Ishikawa (cell line): ENCODE measurements at regions not wholly inside any gene's neighbourhood (a gene's known extent, or its start where the extent isn't known, plus 50 kb on each side); places are given as distances from the start of the nearest gene placed in this dataset.

Source experiments
- CEBPB ChIP-seq: IDR thresholded peaks from 2 replicates; pipeline ENCODE4 v1.6.1; 2012
- CREB1 ChIP-seq: IDR thresholded peaks from 2 replicates; pipeline ENCODE4 v1.6.1; 2012; ENCODE audit warnings: low read depth
- EGR1 ChIP-seq: IDR thresholded peaks from 2 replicates; pipeline ENCODE4 v1.6.1; 2012
- EP300 ChIP-seq: IDR thresholded peaks from 2 replicates; pipeline ENCODE4 v1.6.1; 2012; ENCODE audit warnings: borderline replicate concordance
- FOXM1 ChIP-seq: IDR thresholded peaks from 2 replicates; pipeline ENCODE4 v1.6.1; 2012; ENCODE audit warnings: low read depth, borderline replicate concordance
- NFIC ChIP-seq: IDR thresholded peaks from 2 replicates; pipeline ENCODE4 v1.6.1; 2012
- RAD21 ChIP-seq: IDR thresholded peaks from 2 replicates; pipeline ENCODE4 v1.6.1; 2012; ENCODE audit warnings: low read depth
- TAF1 ChIP-seq: IDR thresholded peaks from 2 replicates; pipeline ENCODE4 v1.6.1; 2012; ENCODE audit warnings: low read depth, mild to moderate bottlenecking
- TCF12 ChIP-seq: IDR thresholded peaks from 2 replicates; pipeline ENCODE4 v1.6.1; 2012; ENCODE audit warnings: low read depth
- TEAD4 ChIP-seq: IDR thresholded peaks from 2 replicates; pipeline ENCODE4 v1.6.1; 2012
- USF1 ChIP-seq: IDR thresholded peaks from 2 replicates; pipeline ENCODE4 v1.6.1; 2012
- YY1 ChIP-seq: IDR thresholded peaks from 2 replicates; pipeline ENCODE4 v1.6.1; 2012; ENCODE audit warnings: low read depth
- ZBTB7A ChIP-seq: IDR thresholded peaks from 2 replicates; pipeline ENCODE4 v1.6.1; 2012; ENCODE audit warnings: low read depth
- TF ChIP-seq, protein P1 (sequence below): IDR thresholded peaks from 2 replicates; pipeline ENCODE4 v1.6.1; 2012; ENCODE audit warnings: low read depth, mild to moderate bottlenecking
- TF ChIP-seq, protein P2 (sequence below): IDR thresholded peaks from 2 replicates; pipeline ENCODE4 v1.6.1; 2012

DNA sequence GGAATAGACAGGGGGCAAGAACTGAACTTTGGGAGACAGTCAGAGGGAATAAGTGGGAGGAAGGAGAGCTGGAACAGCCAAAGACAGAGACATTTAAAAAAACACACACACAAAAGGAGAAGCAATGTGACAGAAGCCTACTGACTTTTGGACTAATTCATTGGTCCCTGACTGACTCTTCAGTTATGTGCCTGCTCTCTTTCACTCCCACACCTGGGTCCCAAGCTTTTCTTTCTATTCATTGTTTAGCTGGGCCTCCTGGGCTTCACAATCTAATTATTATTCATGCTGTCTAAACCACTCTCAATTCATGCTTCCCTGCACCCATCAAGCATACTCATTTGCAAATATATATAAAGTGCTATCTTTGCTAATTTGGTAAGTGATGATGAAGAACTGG, 139.2 kb upstream of the IRS4 start:
- TF ChIP-seq EP300 (no peak), CREB1 (no peak), FOXM1 (no peak), ZBTB7A (no peak), EGR1 (no peak), USF1 (no peak), CEBPB (no peak), NFIC (no peak), TEAD4 (no peak), RAD21 (no peak), YY1 (no peak), TAF1 (no peak), TCF12 (no peak)
- TF ChIP-seq, protein P1, sequence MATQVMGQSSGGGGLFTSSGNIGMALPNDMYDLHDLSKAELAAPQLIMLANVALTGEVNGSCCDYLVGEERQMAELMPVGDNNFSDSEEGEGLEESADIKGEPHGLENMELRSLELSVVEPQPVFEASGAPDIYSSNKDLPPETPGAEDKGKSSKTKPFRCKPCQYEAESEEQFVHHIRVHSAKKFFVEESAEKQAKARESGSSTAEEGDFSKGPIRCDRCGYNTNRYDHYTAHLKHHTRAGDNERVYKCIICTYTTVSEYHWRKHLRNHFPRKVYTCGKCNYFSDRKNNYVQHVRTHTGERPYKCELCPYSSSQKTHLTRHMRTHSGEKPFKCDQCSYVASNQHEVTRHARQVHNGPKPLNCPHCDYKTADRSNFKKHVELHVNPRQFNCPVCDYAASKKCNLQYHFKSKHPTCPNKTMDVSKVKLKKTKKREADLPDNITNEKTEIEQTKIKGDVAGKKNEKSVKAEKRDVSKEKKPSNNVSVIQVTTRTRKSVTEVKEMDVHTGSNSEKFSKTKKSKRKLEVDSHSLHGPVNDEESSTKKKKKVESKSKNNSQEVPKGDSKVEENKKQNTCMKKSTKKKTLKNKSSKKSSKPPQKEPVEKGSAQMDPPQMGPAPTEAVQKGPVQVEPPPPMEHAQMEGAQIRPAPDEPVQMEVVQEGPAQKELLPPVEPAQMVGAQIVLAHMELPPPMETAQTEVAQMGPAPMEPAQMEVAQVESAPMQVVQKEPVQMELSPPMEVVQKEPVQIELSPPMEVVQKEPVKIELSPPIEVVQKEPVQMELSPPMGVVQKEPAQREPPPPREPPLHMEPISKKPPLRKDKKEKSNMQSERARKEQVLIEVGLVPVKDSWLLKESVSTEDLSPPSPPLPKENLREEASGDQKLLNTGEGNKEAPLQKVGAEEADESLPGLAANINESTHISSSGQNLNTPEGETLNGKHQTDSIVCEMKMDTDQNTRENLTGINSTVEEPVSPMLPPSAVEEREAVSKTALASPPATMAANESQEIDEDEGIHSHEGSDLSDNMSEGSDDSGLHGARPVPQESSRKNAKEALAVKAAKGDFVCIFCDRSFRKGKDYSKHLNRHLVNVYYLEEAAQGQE: no peak
- TF ChIP-seq, protein P2, sequence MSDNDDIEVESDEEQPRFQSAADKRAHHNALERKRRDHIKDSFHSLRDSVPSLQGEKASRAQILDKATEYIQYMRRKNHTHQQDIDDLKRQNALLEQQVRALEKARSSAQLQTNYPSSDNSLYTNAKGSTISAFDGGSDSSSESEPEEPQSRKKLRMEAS: no peak

DNA sequence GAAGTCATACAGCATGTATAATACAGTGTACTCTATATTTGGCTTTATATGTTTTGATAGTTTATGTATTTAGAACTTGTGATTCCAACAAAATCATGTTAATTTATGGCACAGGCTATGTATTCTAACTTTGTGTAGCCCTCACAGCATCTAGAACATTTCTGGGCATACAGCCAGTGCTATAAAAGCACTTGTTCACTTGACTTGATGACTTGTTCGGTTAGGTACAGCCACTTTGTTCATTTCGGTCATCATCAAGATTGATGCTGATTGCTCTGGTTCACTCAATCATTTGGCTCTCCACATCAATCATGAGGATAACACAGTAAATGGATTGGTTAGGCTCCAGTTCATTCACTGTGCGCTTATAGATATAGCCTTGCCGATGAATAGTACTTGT, 97.6 kb upstream of the IRS4 start:
- TF ChIP-seq, protein P1: no peak
- TF ChIP-seq EP300: no peak
- no peak for TF ChIP-seq RAD21
- TF ChIP-seq CREB1: no peak
- no peak for TF ChIP-seq ZBTB7A

DNA sequence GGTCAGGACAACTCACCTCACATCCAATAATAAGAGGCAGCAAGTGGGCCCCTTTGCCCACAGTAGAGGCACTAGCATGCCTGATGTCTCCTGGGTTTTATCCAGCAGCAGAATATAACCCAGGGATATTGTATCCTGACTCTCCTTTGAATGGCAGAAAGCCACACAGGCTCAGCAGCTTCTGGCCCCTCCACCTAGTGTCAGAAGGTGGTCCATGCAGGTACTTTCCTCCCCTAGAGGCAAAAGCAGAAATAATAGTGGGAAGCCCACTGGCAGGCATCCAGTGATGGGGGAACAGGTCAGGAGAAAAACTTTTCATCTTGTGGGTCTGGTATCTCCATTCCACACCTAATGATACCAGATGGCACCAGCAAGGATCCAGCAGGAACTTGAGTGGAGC, 75.5 kb upstream of the IRS4 start:
- TF ChIP-seq TAF1 (no peak), USF1 (no peak), CREB1 (no peak), EP300 (no peak), FOXM1 (no peak), ZBTB7A (no peak), YY1 (no peak), TEAD4 (no peak), RAD21 (no peak), TCF12 (no peak), CEBPB (no peak), EGR1 (no peak)
- TF ChIP-seq, protein P1: no peak
- TF ChIP-seq, protein P2: no peak

- TF ChIP-seq NFIC: no peak
- TF ChIP-seq CREB1: no peak
- TF ChIP-seq, protein P2: no peak
- TF ChIP-seq FOXM1: no peak
- no peak for TF ChIP-seq ZBTB7A
- TF ChIP-seq USF1: no peak
- no peak for TF ChIP-seq TCF12
- no peak for TF ChIP-seq EGR1
- no peak for TF ChIP-seq CEBPB
These were observed 58.9 kb upstream of the IRS4 start for GRCh38 chrX:108795240-108795639.
